HFFc6 (cell line): ENCODE measurements at regions not wholly inside any gene's neighbourhood (a gene's known extent, or its start where the extent isn't known, plus 50 kb on each side); places are given as distances from the start of the nearest gene placed in this dataset.

Experiments
- DNase-seq: peaks from one replicate; pipeline ENCODE4 v3.0.0-alpha.2; 2018
- H3K27ac Mint-ChIP-seq: 2 replicates; pipeline ENCODE4 v1.8.0; 2020; ENCODE audit warnings: mild to moderate bottlenecking, mixed read lengths
- H3K27me3 Mint-ChIP-seq: 2 replicates; pipeline ENCODE4 v1.8.0; 2021; ENCODE audit warnings: mild to moderate bottlenecking, moderate library complexity, mixed read lengths; ENCODE audit not compliant: insufficient read depth
- H3K36me3 Mint-ChIP-seq: 2 replicates; pipeline ENCODE4 v1.8.0; 2021; ENCODE audit warnings: low read depth, mixed read lengths
- H3K4me1 Mint-ChIP-seq: 2 replicates; pipeline ENCODE4 v1.8.0; 2020; ENCODE audit warnings: low read depth, mixed read lengths
- H3K4me3 Mint-ChIP-seq: 2 replicates; pipeline ENCODE4 v1.8.0; 2020; ENCODE audit warnings: mild to moderate bottlenecking, moderate library complexity, mixed read lengths
- H3K9me3 Mint-ChIP-seq: 2 replicates; pipeline ENCODE4 v1.8.0; 2020; ENCODE audit warnings: mild to moderate bottlenecking, mixed read lengths
- CTCF ChIP-seq: fragments of 200-600 bp; sonication (generic); IDR thresholded peaks from 2 replicates; pipeline ENCODE4 v1.5.0; 2021; ENCODE audit warnings: antibody characterized with exemption, mild to moderate bottlenecking

- no peak for DNase-seq
- TF ChIP-seq CTCF, result no peak
- Mint-ChIP-seq H3K27ac (no peak overlapping the region), H3K4me1 (no peaks in the 10 kb centered on the region), H3K4me3 (no peak overlapping the region), H3K36me3 (peaks cover 21% of the 10 kb centered on the region), H3K27me3 (peaks cover 1% of the 10 kb centered on the region; the same call in 1 of the 2 replicates), H3K9me3 (peaks cover 66% of the 10 kb centered on the region)
These were observed 186.3 kb downstream of the IRX2 start for GRCh38 chr5:2565147-2565546.

GRCh38 chr5:2563046-2563445 is 188.4 kb downstream of the IRX2 start:
- Mint-ChIP-seq H3K27ac (no peak overlapping the region), H3K27me3 (peaks cover 1% of the 10 kb centered on the region; the same call in 1 of the 2 replicates), H3K9me3 (peaks cover 67% of the 10 kb centered on the region), H3K4me1 (no peaks in the 10 kb centered on the region), H3K4me3 (no peak overlapping the region), H3K36me3 (peaks cover 21% of the 10 kb centered on the region)
- TF ChIP-seq CTCF, result no peak
- no peak for DNase-seq

- no peak for DNase-seq
- no peaks in the 10 kb centered on the region for H3K4me1 Mint-ChIP-seq
- H3K27me3 Mint-ChIP-seq, result no peaks in the 10 kb centered on the region
- TF ChIP-seq CTCF, result no peak
- peaks cover 13% of the 10 kb centered on the region for H3K36me3 Mint-ChIP-seq
- no peak overlapping the region for H3K27ac Mint-ChIP-seq
- H3K4me3 Mint-ChIP-seq, result no peak overlapping the region
- H3K9me3 Mint-ChIP-seq, result peaks cover 64% of the 10 kb centered on the region
These were observed 189.4 kb downstream of the IRX2 start for GRCh38 chr5:2562036-2562435.

- DNase-seq, result no peak
- Mint-ChIP-seq H3K36me3 (peaks cover 13% of the 10 kb centered on the region), H3K27me3 (no peaks in the 10 kb centered on the region), H3K4me1 (no peaks in the 10 kb centered on the region), H3K9me3 (peaks cover 70% of the 10 kb centered on the region), H3K27ac (no peak overlapping the region), H3K4me3 (no peak overlapping the region)
- TF ChIP-seq CTCF, result no peak
These were observed 191.0 kb downstream of the IRX2 start for GRCh38 chr5:2560435-2560834.

- H3K36me3 Mint-ChIP-seq, result peaks cover 5% of the 10 kb centered on the region; the same call in 1 of the 2 replicates
- TF ChIP-seq CTCF, result no peak
- no peak overlapping the region for H3K4me3 Mint-ChIP-seq
- H3K4me1 Mint-ChIP-seq, result no peaks in the 10 kb centered on the region
- DNase-seq, result no peak
- H3K27ac Mint-ChIP-seq, result no peak overlapping the region
- peaks cover 71% of the 10 kb centered on the region for H3K9me3 Mint-ChIP-seq
- no peaks in the 10 kb centered on the region; the same call in 1 of the 2 replicates for H3K27me3 Mint-ChIP-seq
These were observed 194.0 kb downstream of the IRX2 start for GRCh38 chr5:2557435-2557834.

- peaks cover 5% of the 10 kb centered on the region; the same call in 1 of the 2 replicates for H3K36me3 Mint-ChIP-seq
- no peak overlapping the region for H3K4me3 Mint-ChIP-seq
- peaks cover 65% of the 10 kb centered on the region for H3K9me3 Mint-ChIP-seq
- no peak for TF ChIP-seq CTCF
- H3K27ac Mint-ChIP-seq, result no peak overlapping the region
- no peak for DNase-seq
- H3K4me1 Mint-ChIP-seq, result no peaks in the 10 kb centered on the region
- H3K27me3 Mint-ChIP-seq, result no peaks in the 10 kb centered on the region; the same call in 1 of the 2 replicates
These were observed 195.0 kb downstream of the IRX2 start for GRCh38 chr5:2556375-2556966.
